HG02571 (cell line): ENCODE measurements at regions not wholly inside any gene's neighbourhood (a gene's known extent, or its start where the extent isn't known, plus 50 kb on each side); places are given as distances from the start of the nearest gene placed in this dataset.

Source experiments
- ATAC-seq: cut with Tn5 transposase; IDR thresholded peaks from one replicate; pipeline ENCODE4 v1.9.1; 2021; ENCODE audit warnings: mild to moderate bottlenecking, moderate library complexity; ENCODE audit not compliant: unreplicated experiment

GRCh38 chr5:74363603-74364205 lies 276.8 kb downstream of the ENC1 start:
- ATAC-seq: no peak

GRCh38 chr5:74361406-74362358 lies 278.8 kb downstream of the ENC1 start:
- no peak for ATAC-seq

DNA sequence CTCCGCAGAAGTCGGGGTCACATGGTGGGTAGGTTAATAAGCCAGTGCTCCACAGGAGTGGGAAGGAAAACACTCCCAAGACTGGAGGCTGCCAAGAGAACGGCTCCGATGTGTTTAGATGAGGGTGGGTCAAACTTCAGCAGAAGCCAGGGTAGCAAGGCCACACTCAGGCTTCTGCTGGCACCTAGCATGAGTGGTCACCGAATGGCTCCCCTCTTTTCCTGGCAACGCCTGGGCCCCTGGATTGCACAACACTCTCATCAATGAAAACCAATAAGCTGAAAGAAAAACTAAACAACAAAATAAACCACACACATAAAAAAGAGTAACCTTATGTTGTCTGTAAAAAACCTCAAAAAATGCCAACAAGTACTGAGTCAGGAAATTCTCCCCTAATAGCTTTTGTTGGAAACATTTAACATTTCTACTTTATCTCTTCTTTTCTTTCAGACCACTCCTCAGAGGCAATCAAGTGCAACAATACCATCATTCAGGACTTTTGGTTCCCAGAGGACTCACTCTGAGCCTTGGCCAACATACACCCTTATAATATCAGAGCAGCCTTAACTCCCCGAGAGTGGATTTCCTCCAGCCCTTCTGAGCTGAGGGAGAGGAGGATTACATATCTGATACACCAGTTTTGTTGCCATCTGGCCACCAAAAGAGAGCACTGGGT lies 279.9 kb downstream of the ENC1 start:
- no peak for ATAC-seq

DNA sequence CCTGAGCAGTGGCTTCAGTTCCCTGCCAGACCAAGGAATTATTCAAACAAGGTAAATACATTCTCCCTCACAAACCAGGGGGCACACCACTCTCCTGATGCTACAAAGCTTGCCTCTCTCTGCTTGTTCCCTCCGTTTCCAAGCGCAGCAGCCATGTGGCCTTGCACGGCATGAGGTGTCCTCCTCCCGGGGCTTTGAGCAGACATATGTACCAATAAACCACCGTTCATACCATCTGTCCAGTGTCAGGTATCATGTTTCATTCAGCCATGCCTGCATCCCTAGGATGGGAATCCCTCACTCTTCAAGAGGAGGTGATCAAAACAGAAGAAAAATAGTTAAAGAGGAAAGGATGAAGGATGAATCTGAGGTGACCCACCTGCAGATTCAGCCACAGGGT lies 282.7 kb downstream of the ENC1 start:
- ATAC-seq: no peak

DNA sequence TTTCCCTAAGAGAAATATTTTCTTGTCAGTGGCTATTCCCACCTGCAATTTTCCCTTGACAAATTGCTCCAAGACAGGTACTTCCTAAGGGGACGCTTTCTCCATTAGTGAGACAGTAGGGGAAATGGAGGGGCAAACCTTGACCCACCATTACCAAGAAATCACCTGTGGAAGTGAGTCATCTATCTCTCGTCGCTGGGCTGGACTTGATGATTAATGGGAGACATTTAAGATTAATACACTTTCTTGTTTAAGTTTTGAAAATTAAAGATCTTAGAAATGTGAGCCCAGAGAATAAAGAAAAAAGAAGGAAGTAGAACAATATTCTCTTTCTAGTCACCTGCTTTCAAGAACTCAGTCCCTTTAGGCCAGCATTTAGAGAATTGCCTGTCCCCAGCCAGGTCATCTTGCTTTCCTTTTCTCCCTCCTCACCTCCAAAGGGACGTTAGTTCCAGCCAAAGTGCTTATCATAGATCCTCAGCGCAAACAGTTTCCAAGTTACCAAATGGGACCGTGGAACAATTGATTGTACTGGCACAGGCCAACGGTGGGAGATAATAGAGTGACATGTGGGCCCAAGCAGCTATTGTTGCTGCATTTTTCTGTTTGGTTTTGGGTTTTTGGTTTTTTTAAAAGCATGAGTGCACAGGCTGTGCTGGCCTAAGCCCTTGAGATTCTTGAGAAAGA lies 284.4 kb downstream of the ENC1 start:
- ATAC-seq: no peak

DNA sequence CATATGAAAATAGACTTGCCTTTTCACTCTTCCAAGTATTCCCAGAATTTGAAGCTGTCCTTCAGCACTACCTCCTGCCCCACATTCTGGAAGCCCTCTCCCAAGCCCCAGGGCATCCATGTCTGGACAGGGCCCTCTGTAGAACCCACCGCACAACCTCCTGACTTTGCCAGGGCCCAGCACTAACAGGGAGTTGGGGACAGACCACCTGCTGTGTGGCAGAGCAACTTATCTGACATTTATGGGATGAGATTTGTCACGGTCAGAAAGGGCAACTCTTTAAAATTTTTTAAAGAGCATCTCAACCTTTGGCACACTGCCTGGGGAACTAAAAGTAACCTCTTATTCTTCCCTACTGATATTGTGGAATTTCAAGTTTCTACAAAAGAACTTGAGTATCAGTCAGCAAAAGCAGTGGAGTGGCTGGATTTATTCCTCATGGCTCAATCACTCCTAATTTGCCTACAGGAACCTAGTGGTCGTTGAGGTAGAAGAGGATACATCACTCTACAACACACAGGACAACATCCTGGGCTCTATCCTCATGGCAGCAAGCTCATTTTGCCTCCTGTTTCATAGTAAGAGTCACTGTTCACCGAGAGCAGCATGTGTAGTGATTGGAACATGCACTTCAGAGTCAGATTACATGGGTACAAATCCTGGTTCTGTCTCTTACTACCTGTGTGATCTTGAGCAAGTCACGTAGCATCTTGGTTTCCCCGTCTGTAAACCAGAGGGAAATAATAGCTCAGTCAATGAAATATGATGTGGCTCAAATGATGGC lies 285.3 kb downstream of the ENC1 start:
- ATAC-seq: no peak

DNA sequence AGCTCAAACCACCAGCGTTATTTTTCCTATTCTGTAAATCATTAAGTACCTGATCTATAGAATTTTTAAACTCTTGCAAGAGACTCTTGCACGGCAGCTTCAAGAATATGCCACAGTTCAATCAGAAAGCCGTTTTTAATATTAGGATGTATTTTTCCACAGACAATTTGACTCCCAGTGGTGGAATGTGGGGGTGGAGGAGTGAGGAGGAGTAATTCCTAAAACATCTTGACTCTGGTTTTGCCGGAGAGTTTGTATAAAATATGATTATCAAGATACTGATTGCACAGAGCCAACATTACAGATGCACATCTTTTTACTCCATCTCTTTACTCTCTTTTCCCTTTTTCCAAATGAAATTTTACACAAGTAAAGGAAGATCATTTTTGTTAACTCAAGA lies 288.3 kb downstream of the ENC1 start:
- no peak for ATAC-seq

- no peak for ATAC-seq
Measured at GRCh38 chr5:74342948-74343682, 297.4 kb downstream of the ENC1 start.

DNA sequence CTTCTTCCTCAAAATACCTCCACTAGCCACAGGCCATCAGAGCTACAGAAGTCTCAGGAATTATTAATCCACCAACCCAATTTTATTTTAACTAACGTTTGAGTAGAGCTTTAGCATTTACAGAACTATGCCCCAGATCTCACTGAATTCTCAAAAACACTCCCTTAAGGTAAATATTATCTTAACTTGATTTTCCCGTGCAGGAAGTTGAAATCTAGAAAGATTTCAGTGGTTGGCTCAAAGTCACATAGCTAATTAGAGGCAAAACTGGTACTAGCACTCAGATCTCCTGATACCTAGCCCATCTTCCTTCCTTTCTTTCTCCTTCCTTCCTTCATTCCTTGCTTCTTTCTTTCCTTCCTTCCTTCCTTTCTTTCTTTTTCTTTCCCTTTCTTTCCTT lies 298.3 kb downstream of the ENC1 start:
- ATAC-seq: no peak

- no peak for ATAC-seq
Measured at GRCh38 chr5:74341221-74341620, 299.3 kb downstream of the ENC1 start.

DNA sequence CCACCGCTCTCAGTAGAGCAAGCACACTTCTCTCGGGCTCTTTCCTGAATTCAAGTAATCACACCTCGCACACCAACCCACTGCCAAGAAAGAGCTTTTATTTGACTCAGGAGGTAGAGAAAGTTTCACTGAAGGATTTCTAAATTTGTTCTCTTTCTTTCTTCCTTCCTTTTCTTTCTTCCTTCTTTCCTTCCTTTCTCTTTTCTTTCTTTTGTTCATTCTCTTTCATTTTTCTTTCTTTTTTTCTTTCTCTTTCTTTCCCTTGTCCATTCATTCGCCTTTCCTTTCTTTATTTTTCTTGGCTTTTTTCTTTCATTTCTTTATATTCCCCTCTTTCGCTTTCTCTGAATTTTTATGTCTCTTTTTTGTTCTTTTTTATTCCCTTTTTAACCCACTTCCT lies 300.1 kb downstream of the ENC1 start:
- ATAC-seq: no peak

DNA sequence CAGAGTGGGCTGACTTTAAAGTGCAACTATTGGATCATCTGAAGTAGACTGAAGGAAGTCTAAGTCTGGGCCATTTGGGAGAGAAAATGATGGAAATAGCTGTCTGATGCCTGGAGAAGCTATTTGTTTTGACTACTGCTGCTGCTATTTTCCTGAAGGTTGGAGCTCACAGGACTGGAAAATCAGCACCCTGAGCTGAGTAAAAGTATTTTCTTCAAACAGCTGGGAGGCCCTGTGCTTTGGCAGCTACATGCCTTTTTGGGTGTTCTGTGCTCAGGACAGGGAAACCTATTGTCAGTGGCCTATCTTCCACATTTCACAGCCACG lies 302.6 kb downstream of the ENC1 start:
- no peak for ATAC-seq

DNA sequence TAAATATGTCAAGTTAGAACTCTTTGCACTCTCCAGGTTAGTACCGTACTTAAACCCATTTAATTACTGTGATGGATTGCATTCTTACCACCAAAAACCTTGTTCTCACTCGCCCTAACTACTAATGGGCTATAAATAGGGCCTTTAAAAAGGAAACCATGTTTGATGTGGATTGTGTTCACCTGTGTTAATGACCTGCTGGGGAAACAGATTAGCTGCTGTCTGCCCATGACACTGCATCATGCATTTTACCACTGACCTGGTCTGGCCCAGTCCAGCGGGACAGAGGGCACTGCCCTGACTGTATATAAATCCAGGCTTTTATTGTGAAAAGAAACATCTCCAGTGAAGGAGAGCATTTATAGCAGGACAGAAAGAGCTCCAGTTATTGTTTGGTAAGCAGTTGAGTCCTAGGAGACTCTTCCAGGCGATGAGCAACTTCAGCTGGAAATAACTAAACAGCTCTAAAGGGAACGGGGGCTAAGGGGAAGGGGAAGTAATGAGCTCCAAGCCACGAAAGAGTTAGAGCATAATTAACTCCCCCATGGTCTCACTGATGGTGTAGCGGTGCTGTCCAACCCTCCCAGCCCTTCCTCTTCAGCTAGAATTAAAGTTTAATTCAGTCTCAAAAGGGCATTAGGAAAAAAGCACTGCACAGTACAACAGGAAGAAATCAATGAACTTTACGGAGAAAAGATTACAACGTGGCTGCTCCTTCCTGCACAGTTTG lies 303.1 kb downstream of the ENC1 start:
- no peak for ATAC-seq

DNA sequence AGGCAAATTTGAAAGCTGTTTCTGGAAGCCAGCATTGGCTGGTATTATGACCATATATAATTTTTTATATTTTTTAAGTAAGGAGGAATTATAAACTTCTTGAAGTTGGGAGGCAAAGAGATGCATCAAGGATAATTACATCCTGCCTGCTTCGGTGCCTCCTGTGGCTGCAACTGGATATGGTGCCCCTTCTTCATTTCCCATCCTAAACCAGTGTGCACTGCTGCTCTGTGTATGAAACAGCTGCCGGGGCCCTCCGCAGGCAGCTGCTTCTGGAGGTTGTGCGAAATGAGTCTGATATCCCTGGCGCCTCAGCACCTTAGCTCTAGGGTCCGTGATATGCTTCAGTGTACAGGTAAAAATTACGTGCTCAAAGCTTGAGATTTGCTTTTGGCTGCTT lies 304.2 kb downstream of the ENC1 start:
- no peak for ATAC-seq

DNA sequence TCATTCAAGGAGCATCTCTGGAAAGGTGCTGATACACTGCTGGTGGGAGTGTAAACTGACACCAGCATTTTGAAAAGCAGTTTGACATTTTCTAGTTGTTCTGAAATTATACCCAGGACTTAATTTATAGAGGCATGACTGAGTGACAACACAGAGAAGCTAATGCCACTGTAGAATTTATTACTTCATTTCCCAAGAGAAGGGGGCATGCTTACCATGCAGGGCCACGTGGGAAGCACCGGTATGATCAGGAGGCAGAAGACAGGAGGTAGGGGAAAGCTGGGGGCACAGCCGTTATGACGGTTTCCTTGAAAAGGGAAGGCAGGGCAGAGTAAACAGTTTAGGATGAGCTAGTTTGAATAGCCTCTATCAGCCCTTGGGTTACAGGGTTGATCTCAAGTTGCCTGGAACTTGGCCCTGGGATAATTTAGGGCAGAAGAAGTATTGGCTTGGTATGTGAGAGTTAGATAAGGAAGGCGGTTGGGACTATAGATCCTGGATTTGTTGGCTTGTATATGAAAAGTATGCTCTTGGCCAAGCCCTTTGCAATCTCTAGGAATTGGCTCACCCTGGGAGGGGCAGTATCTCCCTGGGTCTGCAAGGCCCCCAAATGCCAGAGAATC lies 305.7 kb downstream of the ENC1 start:
- ATAC-seq: no peak

- ATAC-seq: no peak
Measured at GRCh38 chr5:74334062-74334761, 306.3 kb downstream of the ENC1 start.

DNA sequence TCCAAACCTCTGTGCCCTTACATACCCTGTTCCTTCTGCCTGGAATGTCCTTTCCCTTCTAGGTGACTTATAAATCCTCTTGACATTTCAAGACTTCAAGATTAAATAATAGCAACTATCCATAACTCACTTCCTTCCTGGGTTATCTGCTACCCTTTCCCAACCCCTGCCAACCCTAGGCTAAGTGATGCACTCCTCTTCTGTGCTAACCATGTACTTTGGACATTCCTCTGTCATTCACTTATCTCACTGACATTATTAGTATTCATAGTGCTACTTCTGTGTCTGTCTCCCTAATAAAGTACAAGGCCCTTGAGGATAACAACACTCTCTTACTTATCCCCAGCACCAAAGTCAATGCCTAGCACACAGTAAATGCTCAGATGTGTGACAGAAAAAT lies 307.1 kb downstream of the ENC1 start:
- ATAC-seq: no peak

- ATAC-seq: no peak
Measured at GRCh38 chr5:74332682-74333081, 307.8 kb downstream of the ENC1 start.
